Hypothalamus (tissue), 51 donors: ENCODE measurements at regions not wholly inside any gene's neighbourhood (a gene's known extent, or its start where the extent isn't known, plus 50 kb on each side); places are given as distances from the start of the nearest gene placed in this dataset.

Experiments used
- DNase-seq, 51 donors: peaks; one replicate each; lab custom pipeline; 2025; lab: John Stamatoyannopoulos, UW

DNA sequence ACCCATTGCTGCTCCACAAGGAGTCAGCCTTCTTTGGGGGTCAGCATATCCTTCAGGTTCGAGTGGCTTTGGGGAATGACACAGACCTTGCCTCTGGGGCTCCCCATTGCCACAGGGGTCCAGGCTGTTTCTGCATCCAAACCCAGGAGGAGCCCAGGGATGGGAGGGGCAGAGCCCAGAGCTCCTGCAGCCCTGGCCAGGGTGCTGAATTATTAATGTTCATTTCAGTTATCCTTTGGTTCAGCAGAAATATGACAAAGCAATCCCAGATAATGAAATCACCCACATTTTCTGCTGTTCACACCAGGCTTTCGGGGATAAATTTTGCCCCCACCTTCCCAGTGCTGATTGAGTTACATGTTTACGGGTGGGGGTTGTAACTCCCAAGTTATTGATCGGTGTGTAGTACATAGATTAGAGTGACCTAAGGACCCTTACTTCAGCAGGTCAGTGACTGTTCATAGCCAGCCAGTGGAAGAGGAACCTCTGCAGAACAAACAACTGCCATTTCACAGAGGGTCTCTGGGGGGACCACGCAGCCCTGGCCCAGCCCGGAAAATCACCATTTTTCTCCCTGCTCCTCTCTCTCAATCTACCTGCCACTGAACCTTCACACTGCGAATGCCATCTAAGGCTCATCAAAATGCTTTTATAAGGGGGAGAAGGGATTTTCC, 240.3 kb upstream of the N4BP1 start:
- DNase-seq, result no peak

DNA sequence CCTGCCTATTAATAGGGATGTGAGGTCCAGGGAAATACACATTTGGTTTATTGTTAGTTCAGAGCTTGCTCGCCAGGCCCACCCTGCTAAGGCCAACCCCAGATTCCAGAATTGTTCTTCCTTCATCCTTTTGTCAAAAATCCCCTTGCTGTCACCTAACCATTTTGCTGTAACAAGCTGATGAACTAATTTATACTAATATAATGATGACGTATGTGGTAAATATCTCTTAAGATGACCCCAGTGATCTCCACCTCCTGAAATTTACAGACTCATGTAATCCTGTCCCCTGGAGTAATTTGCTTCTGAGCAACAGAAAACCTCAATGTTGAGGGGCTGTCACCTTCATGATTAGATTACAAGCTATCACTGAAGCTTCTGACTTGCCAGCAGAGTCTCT, 236.3 kb upstream of the N4BP1 start:
- DNase-seq, result no peak

DNA sequence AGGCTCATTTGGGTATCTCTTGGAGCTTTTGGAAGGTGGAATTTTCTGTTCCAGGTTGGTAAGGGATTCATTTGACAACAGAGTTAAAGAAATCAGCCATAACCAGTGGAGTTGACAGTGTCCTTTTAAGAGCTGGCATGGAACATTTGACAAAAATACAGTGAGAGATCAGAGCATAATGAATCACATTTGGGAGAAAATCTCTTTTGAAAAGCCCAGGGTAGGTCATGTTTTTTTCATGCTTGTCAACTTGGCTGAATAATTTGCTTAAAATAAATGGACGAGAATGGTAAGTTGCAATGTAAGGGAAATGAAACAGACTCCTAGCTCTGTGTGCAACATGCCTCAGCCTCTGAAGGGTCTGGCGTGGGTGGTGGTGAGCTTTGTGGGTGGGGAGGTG, 235.3 kb upstream of the N4BP1 start:
- DNase-seq, result no peak

DNA sequence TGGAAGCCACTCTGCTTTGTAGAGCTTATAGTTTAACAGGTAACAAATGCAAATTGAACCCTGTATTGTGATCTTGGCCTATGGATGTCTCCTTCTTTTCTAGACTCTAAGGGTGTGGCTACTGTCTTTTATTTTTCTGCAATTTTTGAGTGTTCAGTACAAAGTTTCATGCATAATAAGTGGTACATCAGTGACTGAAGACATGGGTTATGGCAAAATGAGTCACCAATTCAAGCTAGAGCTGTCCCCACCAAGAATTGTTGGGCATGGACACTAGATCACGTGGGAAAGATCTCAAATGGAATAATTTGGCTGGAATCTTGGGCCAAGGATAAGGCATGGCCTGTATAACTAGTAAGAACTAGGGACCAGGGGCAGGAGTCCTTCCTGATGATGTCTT, 228.4 kb upstream of the N4BP1 start:
- no peak for DNase-seq

DNA sequence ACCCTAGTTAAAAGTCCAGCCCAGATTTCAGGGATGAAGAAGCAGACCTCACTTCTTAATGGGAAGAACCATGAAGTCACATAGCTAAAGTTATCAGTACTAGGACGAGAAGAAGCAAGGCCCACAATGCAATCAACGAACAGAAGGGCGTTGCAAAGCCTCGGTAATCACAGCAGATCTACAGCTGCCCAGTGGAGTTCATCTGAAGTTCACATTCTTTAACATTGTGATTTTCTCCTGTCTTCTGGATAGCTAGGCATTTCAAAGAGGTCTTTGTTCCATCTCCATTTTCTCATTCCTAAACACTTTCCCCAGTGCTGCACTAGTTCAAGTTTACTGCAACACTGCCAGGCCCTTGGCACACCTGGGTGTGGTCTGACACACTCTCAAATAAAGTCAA, 226.7 kb upstream of the N4BP1 start:
- no peak for DNase-seq

DNA sequence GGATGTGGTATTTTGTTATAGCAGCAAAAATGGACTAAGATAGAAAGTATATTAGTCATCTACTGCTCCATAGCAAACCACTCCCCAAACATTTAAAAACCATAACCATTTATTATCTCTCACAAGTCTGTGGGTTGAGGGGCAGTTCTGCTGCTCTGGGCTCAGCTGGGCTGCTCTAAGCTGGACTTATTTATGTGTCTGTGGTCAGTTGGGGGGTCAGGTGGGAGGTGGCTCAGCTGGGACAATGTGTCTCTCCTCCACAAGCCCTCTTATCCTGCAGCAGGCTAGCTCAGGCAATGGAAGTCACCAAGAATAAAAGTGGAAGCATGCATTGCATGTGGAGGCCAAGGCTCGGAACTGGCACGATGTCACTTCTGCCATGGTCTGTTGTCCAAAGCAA, 226.1 kb upstream of the N4BP1 start:
- DNase-seq, result no peak

DNA sequence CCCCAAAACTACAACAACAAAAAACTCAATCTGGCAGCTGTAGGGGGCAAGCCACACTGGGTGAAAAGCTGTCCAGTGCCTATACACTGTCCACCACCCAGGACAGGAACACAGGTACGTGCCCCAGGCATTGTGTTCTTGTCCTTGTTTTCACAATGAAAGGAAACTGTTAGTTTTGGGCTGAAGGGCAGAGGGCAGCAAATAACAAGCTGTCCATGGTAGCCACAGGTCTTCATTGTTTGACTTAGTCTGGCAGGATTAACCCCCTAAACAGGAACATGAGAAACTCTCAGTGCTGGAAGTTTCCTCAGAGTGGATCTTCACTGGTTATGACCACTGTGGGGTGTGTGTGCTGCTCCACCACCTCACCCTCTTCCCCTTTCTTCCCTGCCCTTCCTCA, 224.6 kb upstream of the N4BP1 start:
- DNase-seq, result no peak

DNA sequence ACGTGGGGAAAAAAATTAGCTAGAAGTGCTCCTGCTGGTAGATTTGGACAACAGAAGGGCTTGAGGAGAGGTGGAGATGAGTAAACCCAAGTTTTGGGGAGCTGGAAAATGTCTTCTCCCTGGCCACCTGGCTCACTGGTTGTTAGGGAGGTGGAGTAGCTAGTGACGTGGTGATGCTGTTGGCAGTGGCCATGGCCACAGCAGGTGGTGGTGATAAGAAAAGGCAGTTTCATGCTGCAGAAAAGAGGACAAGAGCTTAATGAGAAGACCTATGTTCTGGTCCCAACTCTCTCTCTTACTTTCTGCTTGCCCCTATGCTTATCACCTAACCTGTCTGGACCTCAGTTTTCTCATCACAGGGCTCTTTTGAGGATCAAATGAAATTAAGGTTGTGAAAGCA, 223.5 kb upstream of the N4BP1 start:
- DNase-seq, result no peak

DNA sequence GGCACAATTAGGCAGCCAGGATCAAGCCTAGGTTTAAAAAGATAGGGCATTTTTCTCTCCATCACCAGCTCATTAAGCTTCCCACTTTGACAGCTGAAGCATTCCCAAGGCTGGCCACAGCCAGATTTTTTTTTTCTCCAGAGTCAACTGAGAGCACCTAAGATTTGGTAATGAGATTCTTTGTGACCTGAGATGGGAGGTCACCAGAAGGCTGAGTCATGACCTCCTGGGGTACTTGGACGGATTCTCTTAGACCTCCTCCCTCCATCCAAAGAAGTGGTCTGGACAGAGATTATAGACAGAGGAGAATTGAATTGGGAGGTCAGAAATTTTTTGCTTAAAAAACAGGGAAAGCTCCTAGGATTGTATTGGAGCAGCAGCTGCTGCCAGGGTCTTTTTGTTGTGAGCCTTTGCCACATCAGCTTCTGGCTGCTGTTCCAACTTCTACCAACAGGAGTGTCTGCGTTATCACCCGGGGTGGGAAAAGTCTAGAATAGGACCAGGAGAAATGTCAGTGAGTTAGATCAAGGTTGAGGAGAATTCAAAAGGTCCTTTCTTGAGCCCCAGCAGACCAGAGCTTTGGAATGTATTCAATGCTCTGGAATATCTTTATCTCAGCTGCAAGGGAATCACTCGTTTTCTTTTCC, 221.2 kb upstream of the N4BP1 start:
- no peak for DNase-seq

DNA sequence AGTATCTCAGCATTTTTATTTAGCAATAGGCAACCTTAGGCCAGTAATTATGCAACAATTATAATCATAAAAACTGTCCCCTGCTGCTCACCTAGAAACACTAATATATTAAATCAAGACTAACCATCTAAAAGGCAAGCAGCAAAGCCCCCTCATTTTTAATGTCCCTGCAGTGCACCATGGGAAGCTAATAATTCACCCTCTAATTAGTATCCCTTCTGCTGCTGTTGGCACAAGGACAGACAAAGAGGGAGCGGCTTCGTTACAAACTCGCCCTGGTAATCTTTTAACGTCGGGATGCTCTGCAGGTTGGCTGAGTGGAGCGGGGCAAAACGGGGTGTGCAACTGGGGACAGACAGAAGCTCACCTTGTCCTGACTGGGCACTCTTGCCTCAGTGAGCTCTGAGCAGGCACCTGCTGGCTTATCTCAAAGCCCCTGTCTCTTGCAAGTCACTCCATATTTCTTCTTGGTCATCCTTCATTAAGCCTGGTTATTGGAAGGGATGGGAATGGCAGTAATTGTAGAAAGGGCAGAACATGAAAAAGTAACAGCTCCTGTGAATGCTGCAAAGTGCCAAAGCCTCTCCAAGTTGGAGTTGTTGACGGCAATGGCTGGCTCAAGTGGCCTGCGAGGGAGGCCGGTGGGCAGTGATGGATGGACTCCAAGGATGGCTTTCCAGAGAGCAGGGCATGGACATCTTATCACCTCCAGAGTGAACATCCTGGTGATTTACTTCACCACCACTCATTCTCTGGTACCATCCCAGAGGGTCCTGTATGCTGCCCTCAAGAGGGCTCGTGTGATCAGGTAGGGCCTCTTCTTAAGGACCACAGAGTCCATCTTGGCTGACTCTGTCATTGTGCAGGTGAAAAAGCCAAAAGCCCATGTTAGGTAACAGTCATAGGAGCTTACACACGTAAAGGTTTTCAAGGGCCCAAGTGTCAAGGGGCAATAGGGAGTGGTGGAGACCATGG, 219.6 kb upstream of the N4BP1 start:
- DNase-seq, result no peak

DNA sequence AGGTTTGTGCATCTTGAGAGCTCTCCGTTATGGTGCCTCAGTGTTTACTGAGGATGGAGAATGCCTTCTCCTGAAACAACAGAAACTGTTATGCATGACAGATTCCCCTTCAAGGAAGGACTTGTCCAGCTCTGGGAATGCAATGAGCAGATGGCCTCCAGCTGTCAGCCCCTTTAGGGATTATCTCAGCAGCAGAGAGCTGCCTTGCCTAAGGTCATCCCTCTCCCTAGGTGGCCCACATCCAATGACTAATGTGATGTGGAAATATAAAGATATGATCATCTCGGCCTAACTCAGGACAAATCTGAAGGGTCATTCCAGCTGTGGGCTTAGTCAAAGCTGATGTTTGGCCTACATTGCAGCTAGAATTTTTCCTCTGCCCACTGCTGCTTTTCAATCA, 214.3 kb upstream of the N4BP1 start:
- no peak for DNase-seq

DNA sequence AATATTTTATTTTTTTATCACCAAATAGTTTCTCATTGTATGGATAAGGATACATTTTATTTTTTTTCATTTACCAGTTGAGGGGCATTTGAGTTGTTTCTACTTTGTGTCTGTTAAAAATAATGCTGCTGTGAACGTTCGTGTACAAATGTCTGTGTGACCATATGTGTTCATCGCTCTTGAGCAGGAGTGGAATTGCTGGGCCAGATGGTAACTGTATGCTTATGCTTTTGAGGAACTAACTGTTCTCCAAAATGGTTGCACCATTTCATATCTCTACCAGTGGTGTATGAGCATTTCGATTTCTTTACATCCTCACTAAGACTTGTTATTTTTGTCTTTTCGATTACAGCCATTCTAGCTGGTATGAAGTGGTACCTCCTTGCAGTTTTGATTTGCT, 212.5 kb upstream of the N4BP1 start:
- no peak for DNase-seq

DNA sequence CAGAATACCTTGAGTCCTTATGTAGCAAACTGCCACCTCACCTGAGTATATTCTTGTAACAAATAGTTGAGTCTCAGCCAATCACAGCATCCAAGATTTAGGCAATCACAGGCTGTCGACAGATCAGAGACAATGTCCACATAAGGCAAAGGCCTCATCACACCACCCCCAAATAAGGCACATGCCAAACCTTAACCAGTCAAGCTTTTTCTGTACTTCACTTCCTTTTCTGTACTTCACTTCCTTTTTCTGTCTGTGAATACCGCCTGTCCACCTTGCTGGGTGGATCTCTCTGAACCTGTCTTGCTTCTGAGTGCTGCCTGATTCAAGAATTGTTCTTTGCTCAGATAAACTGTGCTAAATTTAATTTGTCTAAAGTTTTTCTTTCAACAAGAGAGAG, 210.4 kb upstream of the N4BP1 start:
- DNase-seq, result no peak

DNA sequence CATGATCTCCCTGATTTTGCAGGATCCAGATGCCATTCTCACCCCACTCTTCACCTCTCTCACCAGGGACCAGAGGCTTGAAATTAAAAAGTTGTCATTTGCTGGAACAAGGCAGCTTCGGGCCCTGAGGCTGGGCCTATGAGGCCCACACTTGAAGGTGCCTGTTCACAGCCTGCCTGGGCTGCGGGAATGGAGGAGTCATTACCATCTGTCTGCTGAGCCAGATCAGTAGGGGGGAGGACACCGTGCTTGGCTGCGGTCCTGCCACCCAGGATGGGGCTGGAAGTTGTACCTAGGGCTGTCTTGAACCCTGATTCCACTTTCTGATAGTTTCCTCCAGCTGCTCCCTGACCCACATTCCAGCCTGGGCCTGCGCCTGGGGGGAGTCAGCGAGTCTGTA, 208.3 kb upstream of the N4BP1 start:
- no peak for DNase-seq

DNA sequence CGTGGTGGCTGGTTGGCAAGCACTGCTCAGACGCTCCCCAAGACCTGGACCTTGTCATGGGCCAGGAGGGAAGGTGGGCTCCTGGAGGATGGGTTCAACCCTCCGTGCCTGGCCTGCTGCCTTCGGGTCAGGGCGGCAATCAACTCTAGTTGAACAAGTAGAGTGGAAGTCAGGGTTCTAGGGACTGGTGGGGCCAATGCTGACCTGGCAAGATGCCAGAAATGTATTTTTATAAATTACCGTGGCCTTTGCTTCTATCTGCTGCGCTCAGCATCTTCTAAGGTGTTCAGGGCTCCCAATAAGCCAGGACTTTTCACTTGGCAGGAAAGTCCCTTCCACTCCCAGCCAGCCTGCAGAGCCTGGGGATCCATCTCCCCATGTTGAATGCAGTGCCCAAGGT, 207.1 kb upstream of the N4BP1 start:
- no peak for DNase-seq

DNA sequence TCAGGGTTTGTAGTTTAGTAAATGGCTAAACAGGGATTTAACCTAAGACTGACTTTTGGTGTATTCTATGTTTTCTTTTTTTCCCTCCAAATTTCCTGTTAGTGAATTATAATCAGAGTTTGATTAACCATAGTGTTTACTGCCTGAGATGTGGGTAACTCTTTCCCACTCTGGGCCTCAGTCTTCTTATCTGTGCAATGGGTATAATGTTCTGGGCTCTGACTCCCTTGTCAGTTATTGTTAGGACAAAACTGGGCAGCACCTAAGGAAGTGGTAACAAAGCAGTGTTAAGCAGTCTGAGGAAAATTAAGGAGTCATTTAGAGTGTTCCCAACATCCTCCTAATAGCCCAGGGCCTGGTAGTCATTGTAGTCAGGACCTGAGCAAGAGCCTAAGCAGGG, 206.4 kb upstream of the N4BP1 start:
- DNase-seq, result no peak

DNA sequence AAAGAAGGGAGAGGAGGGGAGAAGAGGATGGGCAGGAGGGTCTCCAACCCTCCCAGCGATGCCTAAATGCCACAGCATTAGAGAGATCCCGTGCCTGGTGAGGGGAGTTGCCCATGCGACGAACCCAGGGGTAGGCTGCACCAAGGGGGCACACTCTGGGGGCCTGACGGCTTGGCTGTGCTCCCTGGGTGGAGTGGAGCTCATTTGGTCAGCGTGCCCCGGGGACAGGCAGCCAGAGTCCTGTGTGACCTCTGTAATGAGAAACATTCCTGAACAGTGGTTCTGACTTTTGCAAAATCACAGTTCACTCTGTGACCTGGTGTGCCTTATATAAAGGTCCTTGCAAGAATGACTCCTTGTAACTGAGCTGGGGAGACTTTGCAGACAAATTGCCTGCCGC, 205.0 kb upstream of the N4BP1 start:
- DNase-seq, result no peak

DNA sequence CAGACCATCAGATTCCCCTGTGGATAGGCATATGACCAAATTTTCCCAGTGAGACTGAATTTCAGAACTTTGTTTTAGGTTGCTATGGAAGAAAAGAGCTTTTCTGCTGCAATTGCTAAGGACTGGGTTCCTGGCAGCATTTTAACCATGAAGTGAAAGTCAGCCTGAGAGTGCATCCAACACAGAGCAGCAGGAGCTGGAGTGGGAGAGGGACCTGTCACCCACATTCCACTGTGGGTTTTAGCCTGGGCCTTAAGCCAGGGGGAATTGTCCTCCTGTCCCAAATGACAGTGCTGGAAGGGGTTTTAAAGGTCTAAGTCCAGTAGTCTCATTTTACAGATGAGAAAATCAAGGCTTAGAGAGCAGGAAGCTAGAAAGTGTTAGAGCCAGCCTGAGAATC, 203.5 kb upstream of the N4BP1 start:
- no peak for DNase-seq

DNA sequence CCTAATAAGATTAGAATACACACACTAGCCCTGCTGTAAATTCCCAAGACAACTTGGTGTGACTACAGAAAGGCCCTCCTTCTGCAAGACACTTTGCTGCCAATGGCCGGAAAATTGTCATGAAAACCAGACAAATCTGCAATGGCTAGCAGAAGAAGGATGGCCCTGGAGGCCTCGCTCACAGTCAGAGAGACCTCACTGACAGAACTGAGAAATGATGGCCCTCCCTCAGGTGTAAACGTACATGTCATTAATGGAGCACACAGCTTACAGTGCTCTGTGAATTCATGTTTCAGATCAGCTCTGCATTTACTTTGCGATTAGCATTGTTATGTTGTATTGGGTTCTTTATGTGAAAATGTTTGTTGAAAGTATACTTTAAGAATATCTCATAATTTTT, 202.9 kb upstream of the N4BP1 start:
- no peak for DNase-seq

DNA sequence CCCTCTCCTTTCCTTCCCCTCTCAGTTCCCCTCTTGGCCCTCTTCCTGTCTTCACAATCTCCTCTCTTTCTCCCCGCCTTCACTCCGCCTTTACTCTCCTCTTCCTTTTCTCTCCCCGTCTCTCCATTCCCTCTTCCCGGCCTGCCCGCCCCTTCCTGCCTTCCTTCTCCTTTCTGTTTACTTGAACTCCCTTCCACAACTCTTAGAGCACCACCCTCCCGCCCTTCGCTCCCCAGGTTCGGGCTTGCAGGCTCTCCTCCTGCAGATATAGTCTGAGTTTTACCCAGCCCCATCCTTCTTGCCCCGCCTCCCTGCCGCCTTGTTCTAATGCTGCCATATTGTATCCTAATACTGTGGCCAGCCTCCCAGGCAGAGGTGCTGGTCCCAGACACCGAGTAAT, 201.5 kb upstream of the N4BP1 start:
- DNase-seq, result no peak

DNA sequence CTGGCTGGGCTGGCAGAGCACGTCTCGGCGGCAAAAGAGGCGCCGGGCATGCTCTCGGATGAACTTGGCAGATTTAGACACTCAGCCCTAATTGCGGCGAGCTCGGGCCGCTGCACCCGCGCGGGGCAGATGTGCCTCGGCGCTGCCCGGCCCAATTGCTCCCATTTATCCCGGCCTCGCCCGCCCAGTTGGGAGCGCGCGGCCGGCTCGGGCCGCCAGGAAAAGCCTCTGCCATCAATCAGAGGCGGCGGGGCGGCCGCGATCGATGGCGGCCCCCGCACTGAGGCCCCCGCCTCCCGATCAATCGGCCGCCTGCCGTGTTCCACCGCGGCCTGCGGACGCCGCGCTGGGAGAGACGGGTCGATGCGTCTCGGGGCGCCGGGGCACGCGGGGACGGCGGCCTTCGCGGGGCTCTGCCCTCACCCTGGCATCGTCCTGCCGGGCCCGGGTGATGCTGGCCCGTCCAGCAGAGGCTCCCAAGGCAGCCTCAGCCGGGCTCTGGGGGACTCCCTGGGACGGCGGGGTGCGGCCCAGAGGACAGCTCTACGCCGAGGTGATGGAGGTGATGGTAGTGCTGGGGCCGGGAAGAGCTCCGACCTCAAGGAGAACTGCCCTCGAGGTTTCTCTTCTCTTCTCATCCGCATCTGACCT, 200.9 kb upstream of the N4BP1 start:
- DNase-seq, result peak in 1 of 51 donors; percentile 2
